Panc1 (cell line): ENCODE measurements at regions not wholly inside any gene's neighbourhood (a gene's known extent, or its start where the extent isn't known, plus 50 kb on each side); places are given as distances from the start of the nearest gene placed in this dataset.

ENCODE experiments used
- ATAC-seq: fragments of 200-7000 bp; cut with Tn5 transposase; 2 replicates; pipeline ENCODE4 v1.9.1; 2020; ENCODE audit warnings: mild to moderate bottlenecking, moderate library complexity
- BruUV-seq: library from RNA; stranded (reverse); fragments of 400-500 nt; replicated peaks from 2 replicates; lab custom pipeline; 2021; lab: Mats Ljungman, UMichigan
- CTCF ChIA-PET: fragments of 300-600 bp; sonication (Branson Sonifier 250); formaldehyde crosslinking; loops from one replicate; lab custom pipeline; 2022; ENCODE audit warnings: antibody characterized with exemption; lab: Charles Lee
- POLR2A ChIA-PET: fragments of 300-600 bp; sonication (Branson Sonifier 250); formaldehyde crosslinking; loops from one replicate; lab custom pipeline; 2022; ENCODE audit warnings: antibody characterized with exemption; lab: Charles Lee
- DNase-seq: peaks from one replicate; pipeline ENCODE4 v3.0.0-alpha.2; 2010; ENCODE audit warnings: low read depth, low spot score
- H3K27ac ChIP-seq: 2 replicates; pipeline ENCODE4 v1.5.1; 2011; ENCODE audit warnings: mild to moderate bottlenecking, low read length, inconsistent platforms
- H3K27me3 ChIP-seq: fragments of 200-500 bp; sonication (Bioruptor generic); 2 replicates; pipeline ENCODE4 v1.6.0; 2014; ENCODE audit warnings: low read length, inconsistent platforms; ENCODE audit not compliant: control insufficient read depth, insufficient read depth
- H3K36me3 ChIP-seq: fragments of 200-500 bp; sonication (Bioruptor generic); 2 replicates; pipeline ENCODE4 v1.5.1; 2014; ENCODE audit warnings: inconsistent platforms, mild to moderate bottlenecking, low read length, moderate library complexity; ENCODE audit not compliant: control insufficient read depth, insufficient read depth
- H3K4me1 ChIP-seq: 2 replicates; pipeline ENCODE4 v1.5.1; 2011; ENCODE audit warnings: inconsistent platforms, mild to moderate bottlenecking, low read length, moderate library complexity; ENCODE audit not compliant: control insufficient read depth, insufficient read depth
- H3K4me3 ChIP-seq, 2 experiments: 2 replicates each; pipeline ENCODE4 v1.5.1; 2011 to 2012; ENCODE audit warnings: low read depth in 2 of 2, low read length in 2 of 2, mild to moderate bottlenecking in 2 of 2, inconsistent platforms in 1 of 2, moderate library complexity in 1 of 2
- H3K9me3 ChIP-seq: fragments of 200-500 bp; sonication (Bioruptor generic); 2 replicates; pipeline ENCODE4 v1.5.1; 2014; ENCODE audit warnings: low read depth, mild to moderate bottlenecking, inconsistent platforms, low read length, moderate library complexity; ENCODE audit not compliant: control insufficient read depth, insufficient read depth
- POLR2AphosphoS5 ChIP-seq: IDR thresholded peaks from 2 replicates; pipeline ENCODE4 v1.6.1; 2012; ENCODE audit warnings: mild to moderate bottlenecking, low read depth, low read length, moderate library complexity
- SIN3A ChIP-seq: IDR thresholded peaks from 2 replicates; pipeline ENCODE4 v1.6.1; 2012; ENCODE audit warnings: low read depth, mild to moderate bottlenecking, low read length, moderate library complexity, borderline replicate concordance; ENCODE audit not compliant: insufficient read depth
- TCF7L2 ChIP-seq: IDR thresholded peaks from 2 replicates; pipeline ENCODE4 v1.6.1; 2011; ENCODE audit warnings: mild to moderate bottlenecking, low read depth, low read length, inconsistent platforms
- in situ Hi-C: cut with HindIII; loops from 2 replicates; pipeline ENCODE4 v1.10.0; 2016; ENCODE audit warnings: low sequenced_read_pairs, low pct_unique_long_range_greater_than_20kb
- intact Hi-C: fragments of 100-400 bp; cut with micrococcal nuclease; formaldehyde crosslinking; loops from one replicate; pipeline ENCODE4 v1.10.0; 2022; ENCODE audit not compliant: unreplicated experiment
- TF ChIP-seq, protein P1 (sequence below), 2 experiments: IDR thresholded peaks; 2 replicates each; pipeline ENCODE4 v1.6.1; 2011 to 2012; ENCODE audit warnings: low read depth in 2 of 2, control low read depth in 1 of 2, low read length in 1 of 2, mild to moderate bottlenecking in 1 of 2, moderate library complexity in 1 of 2; ENCODE audit not compliant: insufficient read depth in 1 of 2
- TF ChIP-seq, protein P2 (sequence below): fragments of 450-650 bp; IDR thresholded peaks from 2 replicates; pipeline ENCODE4 v1.5.1; 2017; ENCODE audit warnings: mild to moderate bottlenecking

DNA sequence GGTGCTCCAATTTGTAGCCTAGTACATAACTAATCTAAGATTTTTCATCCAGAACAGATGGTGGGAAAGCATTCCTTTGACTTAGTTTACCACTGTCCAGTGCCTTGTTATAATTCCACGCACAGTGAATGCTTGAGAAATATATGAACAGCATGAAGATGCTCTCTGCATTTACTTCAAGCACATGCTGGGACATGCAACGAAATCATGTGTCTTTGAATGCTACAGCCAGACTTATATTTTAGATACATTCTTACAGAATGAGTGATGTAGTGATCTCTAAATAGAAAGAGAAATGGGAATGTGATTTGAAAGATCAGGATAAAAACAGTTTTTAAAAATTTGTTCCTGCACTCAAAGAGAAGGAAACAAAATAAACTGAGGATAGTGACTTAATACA is 398.3 kb downstream of the FBXO15 start:
- ChIA-PET CTCF (no interaction called here), POLR2A (no interaction called here)
- in situ Hi-C loops (no loop called here), intact Hi-C loops (no loop called here)
- Histone ChIP-seq H3K27ac (no peak overlapping the region), H3K36me3 (no peaks in the 10 kb centered on the region), H3K9me3 (no peaks in the 10 kb centered on the region), H3K4me3 (no peak overlapping the region), H3K27me3 (peaks cover 4% of the 10 kb centered on the region; the same call in 1 of the 2 replicates), H3K4me1 (no peaks in the 10 kb centered on the region)
- TF ChIP-seq, protein P1, sequence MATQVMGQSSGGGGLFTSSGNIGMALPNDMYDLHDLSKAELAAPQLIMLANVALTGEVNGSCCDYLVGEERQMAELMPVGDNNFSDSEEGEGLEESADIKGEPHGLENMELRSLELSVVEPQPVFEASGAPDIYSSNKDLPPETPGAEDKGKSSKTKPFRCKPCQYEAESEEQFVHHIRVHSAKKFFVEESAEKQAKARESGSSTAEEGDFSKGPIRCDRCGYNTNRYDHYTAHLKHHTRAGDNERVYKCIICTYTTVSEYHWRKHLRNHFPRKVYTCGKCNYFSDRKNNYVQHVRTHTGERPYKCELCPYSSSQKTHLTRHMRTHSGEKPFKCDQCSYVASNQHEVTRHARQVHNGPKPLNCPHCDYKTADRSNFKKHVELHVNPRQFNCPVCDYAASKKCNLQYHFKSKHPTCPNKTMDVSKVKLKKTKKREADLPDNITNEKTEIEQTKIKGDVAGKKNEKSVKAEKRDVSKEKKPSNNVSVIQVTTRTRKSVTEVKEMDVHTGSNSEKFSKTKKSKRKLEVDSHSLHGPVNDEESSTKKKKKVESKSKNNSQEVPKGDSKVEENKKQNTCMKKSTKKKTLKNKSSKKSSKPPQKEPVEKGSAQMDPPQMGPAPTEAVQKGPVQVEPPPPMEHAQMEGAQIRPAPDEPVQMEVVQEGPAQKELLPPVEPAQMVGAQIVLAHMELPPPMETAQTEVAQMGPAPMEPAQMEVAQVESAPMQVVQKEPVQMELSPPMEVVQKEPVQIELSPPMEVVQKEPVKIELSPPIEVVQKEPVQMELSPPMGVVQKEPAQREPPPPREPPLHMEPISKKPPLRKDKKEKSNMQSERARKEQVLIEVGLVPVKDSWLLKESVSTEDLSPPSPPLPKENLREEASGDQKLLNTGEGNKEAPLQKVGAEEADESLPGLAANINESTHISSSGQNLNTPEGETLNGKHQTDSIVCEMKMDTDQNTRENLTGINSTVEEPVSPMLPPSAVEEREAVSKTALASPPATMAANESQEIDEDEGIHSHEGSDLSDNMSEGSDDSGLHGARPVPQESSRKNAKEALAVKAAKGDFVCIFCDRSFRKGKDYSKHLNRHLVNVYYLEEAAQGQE (IDR thresholded peaks at IDR 0.05; ENCODE audit: insufficient read depth in 1 of 2, low read depth in 2 of 2, low read length in 1 of 2) = no peak
- TF ChIP-seq TCF7L2 = no peak
- no peak for TF ChIP-seq SIN3A
- ATAC-seq (no peak), DNase-seq (no peak)
- BruUV-seq = no TSS peak

DNA sequence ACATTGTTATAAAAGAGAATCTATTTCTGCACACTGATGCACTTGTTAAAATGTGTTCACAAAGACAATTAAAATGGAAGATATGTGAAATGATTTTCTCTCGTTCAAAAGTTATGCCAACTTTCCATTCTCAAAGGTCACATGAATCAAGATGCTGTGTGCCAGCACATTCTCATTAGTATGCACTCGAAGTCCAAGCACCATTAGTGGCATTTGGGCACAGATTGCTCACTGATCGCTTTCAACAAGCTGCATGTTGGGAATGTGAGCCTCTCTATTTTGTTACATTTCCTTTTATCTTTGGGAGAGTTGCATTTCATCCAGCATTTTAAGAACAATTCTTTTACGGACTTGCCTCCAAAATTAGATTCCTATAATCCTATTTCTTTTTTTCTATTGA is 398.9 kb downstream of the FBXO15 start:
- no TSS peak for BruUV-seq
- ChIA-PET CTCF (no interaction called here), POLR2A (no interaction called here)

More for the DNA sequence above, 398.9 kb downstream of the FBXO15 start:
- in situ Hi-C loops = no loop called here
- TF ChIP-seq, protein P2, sequence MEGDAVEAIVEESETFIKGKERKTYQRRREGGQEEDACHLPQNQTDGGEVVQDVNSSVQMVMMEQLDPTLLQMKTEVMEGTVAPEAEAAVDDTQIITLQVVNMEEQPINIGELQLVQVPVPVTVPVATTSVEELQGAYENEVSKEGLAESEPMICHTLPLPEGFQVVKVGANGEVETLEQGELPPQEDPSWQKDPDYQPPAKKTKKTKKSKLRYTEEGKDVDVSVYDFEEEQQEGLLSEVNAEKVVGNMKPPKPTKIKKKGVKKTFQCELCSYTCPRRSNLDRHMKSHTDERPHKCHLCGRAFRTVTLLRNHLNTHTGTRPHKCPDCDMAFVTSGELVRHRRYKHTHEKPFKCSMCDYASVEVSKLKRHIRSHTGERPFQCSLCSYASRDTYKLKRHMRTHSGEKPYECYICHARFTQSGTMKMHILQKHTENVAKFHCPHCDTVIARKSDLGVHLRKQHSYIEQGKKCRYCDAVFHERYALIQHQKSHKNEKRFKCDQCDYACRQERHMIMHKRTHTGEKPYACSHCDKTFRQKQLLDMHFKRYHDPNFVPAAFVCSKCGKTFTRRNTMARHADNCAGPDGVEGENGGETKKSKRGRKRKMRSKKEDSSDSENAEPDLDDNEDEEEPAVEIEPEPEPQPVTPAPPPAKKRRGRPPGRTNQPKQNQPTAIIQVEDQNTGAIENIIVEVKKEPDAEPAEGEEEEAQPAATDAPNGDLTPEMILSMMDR = no peak
- TF ChIP-seq POLR2AphosphoS5 = no peak
- TF ChIP-seq SIN3A = no peak
- TF ChIP-seq TCF7L2 = no peak
- TF ChIP-seq, protein P1 (IDR thresholded peaks at IDR 0.05; ENCODE audit: insufficient read depth in 1 of 2, low read depth in 2 of 2, low read length in 1 of 2) = no peak
- Histone ChIP-seq H3K36me3 (no peaks in the 10 kb centered on the region), H3K9me3 (no peaks in the 10 kb centered on the region), H3K27ac (no peak overlapping the region), H3K27me3 (peaks cover 7% of the 10 kb centered on the region; the same call in 1 of the 2 replicates), H3K4me3 (no peak overlapping the region), H3K4me1 (no peaks in the 10 kb centered on the region)
- ATAC-seq (no peak), DNase-seq (no peak)
- intact Hi-C loops = no loop called here
